ENCODE measurements at regions not wholly inside any gene's neighbourhood (a gene's known extent, or its start where the extent isn't known, plus 50 kb on each side); places are given as distances from the start of the nearest gene placed in this dataset.
"Not testable (repeated sequence)": the region's sequence is repeated elsewhere in the genome, so short reads cannot be mapped to it uniquely, and the experiment has no call there.

DNA sequence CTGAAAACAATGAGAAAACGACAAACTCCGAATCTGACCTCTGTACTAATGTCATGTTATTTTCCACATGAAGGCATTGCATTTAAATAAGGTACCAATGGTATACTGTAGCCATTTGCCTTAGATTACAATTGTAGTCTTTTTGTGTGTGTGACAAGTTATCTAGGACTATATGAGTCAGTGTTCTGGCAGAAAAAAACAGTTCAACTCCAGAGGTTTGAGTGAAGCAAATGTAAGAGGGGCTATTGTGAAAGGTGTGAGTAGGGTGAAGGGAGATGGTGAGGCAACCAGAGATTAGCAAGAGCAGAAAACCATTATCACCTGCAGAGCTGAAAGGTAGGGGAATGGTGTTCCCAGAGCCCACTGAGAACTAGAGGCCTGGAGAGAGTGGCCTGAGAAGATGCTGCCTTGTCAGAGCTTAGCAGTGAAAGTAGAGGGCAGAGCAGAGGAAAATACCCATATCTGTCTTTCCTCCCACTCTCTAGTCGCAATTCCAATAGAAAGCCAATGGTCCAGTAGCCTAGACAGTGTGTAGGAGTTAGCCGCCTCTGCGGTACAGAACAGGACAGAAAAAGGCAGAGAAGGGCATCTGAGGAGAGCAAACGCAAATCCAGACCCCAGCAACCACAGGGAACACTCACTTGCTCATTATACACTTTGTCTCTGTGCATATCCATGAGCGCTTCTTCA is 112.2 kb downstream of the DYRK2 start:
- no peak for DNase-seq

DNA sequence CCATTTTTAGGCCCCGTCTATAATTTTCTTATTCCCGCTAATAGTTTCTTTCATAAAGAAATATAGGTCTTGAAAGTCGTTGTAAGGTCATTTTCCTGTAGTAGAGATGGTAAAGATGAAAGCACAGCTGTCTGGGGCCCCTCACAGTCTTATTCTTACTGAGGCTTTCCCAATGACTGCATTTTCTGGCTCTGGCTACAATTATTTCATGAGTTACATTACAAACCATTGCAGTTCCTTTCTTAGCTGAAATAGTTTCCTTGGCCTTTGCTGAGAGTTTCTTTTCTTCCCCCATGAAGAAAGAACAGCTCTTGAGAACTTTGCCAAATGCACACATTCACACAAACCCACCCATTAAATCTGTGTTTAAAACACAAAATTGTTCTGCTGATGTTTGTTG is 113.0 kb downstream of the DYRK2 start:
- DNase-seq = no peak

DNA sequence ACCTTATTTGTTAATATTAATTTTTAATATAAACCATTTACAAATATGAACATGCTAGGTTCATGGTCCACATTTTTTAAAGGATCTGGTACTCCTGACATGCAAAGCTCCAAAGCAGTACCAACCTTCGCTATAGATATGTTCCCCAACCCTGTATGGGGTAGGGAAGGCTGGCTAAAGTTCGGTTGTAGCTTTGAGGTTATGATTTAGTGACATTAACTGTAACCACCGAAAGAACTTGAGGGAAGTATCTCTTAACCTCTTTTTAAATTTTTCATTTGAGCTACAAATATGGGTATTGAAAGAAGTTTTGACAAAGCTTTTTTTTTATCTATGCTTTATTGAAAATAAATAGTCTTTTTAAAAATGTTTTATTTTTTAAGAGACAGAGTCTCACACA is 115.5 kb downstream of the DYRK2 start:
- no peak for DNase-seq

DNA sequence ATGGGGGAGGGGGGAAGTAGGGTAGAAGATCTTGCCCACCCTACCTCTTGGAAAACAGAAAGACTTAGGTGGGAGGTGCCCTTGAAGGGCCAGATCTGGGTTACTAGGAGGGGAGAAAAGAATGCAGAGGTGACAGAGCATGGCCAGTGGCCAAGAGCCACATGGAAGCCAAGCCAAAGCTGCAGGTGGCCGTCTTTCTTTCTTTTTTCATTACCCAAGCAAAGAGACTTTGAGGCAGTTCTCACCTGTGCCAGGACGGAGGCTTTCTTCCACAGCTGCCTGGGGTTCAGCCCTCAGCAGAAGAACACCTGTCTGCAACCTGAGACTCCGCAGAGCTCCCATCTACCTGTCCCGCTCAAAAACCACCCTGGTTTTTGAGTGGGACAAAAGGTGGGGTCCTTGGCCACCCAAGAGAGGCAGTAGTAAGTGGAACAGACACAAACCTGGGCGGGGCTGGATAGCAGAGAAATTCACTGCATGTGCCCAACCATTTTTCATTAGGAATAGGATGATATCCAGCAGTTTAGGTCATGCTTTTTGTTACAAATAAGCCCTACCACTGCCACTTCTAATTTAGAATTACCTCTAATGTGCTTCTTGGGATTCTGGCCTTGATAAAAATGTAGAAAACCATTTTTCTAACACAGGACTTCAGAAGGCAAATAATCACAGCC is 116.5 kb downstream of the DYRK2 start:
- DNase-seq = peak in 1 of 3 experiments; percentile 53

- no peak for DNase-seq
These were observed 117.5 kb downstream of the DYRK2 start for GRCh38 chr12:67765776-67766766.

DNA sequence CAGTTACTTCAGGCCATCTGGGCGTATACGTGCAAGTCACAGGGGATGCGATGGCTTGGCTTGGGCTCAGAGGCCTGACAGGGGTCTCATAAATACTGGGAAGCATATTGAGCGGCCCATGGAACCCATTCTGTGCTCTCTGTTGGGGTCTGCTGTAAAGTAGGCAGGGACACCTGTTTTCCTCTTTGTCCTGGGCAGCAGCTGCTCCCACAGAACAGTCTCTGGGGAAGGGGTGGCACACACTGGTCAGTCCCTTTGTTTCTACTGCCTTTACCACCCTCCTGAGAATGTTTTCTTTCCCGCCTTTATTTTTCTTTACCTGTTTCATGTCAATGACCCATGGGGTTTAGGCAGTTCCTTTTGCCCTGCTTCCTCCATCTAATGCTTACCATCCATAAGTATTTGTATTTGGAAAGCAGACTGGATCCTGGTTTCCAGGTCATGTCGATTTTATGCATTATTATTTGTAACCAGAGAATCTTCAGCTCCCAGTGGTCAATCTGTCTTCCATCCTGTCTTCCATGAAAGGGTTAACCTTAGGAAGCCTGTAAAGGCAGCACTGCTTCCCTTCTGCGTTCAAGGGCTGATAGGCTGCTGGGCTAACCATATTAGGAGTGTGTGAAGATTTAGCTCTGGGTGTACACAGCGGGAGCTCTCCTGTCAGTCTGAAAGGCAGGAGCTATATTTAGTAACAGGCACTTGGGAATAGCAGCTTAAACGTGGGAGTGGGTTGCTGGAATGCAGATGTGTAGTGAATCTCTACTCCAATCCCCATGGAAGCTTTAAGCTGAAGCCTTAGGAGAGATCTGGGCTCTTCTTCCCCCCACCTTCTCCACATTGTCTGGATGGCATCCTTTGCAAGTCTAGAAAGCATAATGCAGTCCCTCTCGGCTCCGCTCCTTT is 124.0 kb downstream of the DYRK2 start:
- DNase-seq = peak; percentile 66 to 85 (median 78)

DNA sequence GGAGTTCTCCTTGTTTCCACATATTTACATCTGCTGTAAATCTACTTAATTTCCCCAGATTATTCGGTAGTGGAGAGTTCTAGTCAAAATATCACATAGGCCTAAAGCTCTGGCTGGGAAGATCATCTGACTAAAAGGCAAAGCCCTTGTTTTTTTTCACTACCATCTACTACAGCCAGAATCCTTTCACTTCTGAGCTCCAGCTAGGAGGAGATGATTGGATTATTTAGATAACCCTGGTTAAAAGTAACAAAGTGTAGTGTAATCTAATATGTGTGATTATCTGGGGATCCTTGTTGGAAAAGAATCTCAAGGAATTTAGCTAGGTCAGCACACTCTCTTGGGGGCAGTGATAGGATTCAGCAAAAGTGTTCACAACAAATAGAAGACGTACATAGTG is 125.4 kb downstream of the DYRK2 start:
- DNase-seq = no peak

- peak in 1 of 3 experiments; percentile 37 for DNase-seq
These were observed 126.5 kb downstream of the DYRK2 start for GRCh38 chr12:67774983-67775587.

DNA sequence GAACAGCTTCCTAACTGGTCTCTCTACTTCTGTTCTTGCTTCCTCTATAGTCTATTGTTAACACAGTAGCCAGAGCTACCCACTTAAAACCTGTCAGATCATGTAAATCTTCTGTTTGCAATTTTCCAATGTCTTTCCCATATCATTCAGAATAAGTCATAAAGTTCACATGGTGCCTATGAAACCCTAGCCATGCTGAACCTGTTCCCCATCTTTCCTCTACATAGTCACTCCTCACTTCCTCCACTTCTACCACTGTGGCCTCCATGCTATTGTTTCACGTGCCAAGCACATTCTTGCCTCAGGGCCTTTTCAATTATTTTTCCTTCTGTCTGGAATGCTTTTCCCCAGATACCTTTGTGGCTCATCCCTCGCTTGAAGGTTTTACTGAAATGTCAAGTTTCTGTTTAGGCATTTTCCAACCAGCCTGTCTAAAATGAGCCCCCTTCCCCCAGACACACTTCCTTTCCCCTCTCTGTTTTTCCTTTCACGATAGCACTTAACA is 132.1 kb downstream of the DYRK2 start:
- DNase-seq = no peak

DNA sequence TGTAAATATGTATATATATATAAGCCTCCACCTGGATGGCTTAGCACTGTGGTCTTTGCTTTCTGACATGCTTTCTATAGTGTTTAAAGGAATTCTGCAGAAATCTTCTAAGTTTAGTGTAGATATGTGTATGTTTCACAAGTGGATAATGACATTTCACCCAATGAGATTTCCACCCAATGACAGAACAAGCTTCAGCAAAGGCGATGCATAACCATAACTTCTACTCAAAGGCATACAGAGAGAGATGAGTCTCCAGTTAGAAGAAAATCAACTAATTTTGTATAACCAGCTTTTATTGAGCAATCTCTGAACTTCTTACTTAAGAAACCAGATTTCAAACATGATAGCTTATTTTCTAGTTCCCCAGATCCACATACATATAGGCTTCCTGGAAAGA is 134.0 kb downstream of the DYRK2 start:
- no peak for DNase-seq

DNA sequence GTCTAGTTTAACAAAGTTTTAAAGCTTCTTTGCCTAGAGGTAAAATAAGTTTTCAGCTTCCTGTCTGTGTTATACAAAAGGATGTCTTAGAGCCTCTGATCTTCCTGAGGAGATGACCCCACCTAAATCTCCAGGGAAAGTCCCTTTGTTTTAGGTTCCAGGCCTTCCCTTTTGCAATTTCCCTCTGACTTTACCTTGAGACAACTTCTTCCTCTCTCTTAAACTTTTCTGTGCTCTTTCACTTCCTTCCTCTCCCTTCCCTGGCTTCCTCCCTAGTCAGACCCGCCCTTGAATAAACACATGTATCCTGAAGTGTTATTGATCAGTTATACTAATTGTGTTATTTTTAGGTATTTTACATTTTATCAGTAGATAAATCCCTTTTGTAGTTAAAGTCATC is 134.8 kb downstream of the DYRK2 start:
- DNase-seq = no peak

DNA sequence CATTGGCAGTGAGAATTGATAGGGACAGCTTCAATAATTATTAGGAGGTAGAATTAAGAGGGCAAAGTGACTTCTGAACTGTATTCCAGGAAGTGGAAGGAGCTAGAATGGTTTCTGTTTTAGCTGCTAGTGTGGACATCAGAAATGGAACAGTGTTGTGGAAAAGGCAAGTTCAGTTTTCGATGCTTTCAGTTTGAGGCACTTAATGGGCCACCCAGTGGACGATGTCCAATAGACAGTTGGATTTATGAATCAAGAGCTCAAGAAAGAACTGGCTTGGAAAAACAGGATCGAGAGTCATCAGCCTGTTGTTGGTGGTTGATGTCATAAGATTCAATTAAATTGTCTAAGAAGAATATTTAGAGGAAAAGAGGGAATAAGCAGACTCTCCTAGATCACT is 136.3 kb downstream of the DYRK2 start:
- no peak for DNase-seq

DNA sequence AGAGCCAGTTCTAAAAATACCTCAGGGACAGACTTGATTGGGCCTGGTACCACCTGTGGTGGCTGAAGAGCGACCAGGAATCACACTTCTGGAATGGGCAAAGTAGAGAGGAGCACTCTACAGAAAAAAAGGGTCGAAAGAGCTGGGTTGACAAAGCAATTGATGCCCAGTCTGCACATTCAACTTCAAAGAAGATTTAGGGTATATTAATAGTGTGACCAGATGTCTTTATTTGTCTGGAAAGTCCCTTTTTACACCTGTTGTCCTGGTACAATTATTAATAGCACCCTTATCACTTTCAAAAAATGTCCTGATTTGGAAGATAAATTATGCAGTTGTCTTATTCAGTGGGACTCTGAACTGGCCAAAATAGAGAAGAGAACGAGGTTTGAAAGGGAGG is 137.5 kb downstream of the DYRK2 start:
- no peak for DNase-seq

DNA sequence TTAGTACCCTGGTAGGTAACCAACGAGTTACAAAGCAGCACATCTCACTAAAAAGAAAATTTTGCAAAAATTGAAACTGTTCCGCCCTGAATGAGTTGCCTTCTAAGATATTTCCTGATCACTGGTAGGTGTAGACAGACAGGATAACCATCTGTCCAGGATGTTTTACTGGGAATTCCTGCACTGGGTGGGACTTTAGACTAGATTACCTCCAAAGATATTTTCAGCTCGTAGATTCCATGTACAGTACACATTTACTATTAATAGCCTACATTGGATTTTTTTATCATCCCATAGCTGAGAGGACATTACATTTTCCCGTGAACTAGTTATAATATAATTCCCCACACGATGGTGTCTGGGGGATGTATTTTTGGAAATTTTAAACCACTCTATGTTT is 139.6 kb downstream of the DYRK2 start:
- DNase-seq = no peak

GRCh38 chr12:67789266-67789665 is 140.7 kb downstream of the DYRK2 start:
- DNase-seq = no peak

DNA sequence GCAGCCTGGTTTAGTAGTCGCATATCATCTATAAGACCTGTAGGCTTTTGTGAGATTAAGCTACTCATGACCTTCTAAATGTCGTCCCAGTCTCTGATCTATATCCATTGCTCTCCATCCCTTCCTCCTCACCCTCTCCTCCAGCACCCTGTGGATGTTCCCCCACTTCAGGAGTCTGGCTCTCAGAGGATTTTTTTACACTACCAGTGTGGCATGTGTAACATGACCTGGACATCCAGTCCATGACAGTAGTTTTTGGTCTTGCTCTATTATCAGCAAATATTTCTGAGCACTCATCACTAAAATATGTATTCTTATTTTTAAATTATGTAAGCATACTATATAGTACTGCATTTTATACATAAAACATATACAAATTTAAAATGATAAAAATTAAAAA is 142.1 kb downstream of the DYRK2 start:
- peak in 2 of 3 experiments; percentile 33 to 53 for DNase-seq

DNA sequence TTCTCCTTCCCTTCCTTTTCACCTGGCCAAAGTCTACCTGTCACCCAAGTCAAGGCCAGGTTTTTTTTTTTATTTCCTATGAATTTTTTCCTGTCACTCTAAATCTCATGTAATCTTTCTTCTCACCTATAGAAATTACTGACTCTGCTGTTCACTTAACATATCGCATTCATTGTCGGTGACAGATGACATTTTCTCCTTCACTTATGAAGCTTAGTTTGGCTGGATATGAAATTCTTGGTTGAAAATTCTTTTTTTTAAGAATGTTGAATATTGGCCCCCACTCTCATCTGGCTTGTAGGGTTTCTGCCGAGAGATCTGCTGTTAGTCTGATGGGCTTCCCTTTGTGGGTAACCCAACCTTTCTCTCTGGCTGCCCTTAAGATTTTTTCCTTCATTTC is 142.8 kb downstream of the DYRK2 start:
- not testable (repeated sequence) for DNase-seq

DNA sequence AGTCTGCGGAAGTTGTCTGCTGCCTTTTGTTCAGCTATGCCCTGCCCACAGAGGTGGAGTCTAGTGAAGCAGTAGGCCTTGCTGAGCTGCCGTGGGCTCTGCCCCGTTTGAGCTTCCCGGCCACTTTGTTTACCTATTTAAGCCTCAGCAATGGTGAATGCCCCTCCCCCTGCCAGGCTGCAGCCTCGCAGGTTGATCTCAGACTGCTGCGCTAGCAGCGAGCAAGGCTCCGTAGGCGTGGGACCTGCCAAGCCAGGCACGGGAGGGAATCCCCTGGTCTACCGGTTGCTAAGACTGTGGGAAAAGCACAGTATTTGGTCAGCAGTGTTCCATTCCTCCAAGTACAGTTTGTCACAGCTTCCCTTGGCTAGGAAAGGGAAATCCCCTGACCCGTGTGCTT is 143.6 kb downstream of the DYRK2 start:
- no peak for DNase-seq

DNA sequence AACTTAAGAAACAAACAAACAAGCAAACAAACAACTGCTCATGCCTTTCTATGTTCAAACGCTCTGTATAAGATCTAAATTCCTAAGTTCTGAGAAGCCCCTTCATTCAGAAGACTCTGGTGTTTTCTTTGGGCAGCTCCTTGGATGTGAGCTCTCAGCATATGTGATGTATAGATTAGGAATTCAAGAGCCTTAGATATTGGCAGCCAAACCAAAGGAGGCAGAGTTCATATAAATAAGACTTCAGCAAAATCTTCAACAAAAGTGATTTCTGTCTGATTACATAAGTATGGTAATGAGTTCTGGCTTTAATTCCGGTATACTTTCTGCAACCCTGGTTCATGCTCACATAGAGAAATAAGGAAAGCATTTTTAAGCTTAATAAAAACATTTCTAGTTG is 145.6 kb downstream of the DYRK2 start:
- no peak for DNase-seq

- DNase-seq = no peak
These were observed 146.7 kb downstream of the DYRK2 start for GRCh38 chr12:67795236-67795635.

DNA sequence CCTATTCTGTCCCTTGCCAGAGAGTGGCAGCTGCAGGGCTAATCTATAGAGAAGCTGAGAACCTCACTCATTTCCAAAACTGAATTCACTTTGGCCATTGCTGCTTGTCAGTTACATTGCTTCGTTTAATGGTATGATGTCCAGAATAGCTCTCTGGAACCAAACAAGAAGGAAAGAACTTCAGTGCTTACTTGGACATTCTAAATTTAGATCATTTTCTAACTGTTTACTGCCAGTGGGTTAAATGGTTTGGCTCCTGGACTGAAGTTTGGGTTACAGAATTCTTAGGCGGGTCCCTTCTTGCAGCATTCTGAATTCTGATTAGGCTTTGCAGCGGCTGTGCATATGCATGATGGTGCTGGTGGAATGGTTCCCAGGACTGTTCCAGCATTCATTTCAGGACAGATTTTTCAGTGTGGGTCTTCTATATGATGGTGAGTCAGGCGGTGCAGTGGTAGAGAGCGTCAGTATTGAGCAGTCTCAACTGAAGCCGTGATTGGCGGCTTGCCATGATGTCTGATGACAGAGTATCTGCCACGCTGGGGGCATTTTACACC is 148.7 kb downstream of the DYRK2 start:
- DNase-seq = no peak

DNA sequence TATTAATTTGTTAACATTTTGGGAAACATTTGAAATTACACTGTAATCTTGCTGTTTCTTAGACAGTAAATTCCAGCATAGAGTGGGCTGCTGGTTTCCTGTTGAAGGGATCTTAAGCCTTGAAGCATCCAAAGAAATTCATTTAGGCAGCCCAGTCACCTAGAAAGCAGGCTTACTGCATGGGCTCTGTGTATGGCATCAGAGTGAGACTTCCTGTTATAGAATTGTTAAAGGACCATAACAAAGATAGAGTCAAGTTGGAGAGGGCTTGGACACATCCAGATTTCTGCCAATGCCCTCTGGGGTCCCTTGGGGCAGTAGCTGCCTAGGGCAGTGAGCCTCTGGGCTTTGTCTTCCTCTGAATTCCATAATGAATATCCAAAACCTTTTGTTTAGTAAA is 149.2 kb downstream of the DYRK2 start:
- no peak for DNase-seq

Data from NCI-H1417 (cell line).